ENCODE measurements at regions not wholly inside any gene's neighbourhood (a gene's known extent, or its start where the extent isn't known, plus 50 kb on each side); places are given as distances from the start of the nearest gene placed in this dataset.

DNA sequence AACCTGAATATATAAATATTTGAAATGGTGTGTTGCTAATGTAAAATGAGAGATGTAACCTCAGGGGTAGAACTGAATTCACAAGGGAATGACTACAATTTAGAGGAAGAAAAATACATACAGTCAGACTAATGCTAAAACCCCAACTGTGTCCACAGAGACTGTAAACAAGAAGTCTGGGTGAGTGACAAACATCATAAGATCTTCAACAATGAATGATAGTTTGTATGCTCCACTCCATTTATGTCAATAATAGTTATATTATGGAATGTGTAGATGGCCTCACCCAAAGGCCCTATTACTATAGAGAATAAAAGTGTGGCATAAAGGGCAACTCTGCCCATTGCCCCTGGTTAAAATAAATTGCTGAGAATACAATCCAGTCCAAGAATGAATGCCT is 102.9 kb downstream of the CETN3 start:
- Histone ChIP-seq H3K36me3 (no peaks in the 10 kb centered on the region), H3K4me1 (no peaks in the 10 kb centered on the region), H3K4me3 (no peak overlapping the region), H3K27ac (no peak overlapping the region), H3K9me3 (no peaks in the 10 kb centered on the region), H3K27me3 (no peaks in the 10 kb centered on the region)
- intact Hi-C loops (cut with DNase I; ENCODE audit: low total_unique reads): no loop called here
- DNase-seq: no peak
- in situ Hi-C loops (cut with MboI; ENCODE audit: low pct_ligation_motif_present in 1 of 4, low pct_unique_long_range_greater_than_20kb in 1 of 4, low sequenced_read_pairs in 3 of 4): no loop called here
- TF ChIP-seq, protein P1, sequence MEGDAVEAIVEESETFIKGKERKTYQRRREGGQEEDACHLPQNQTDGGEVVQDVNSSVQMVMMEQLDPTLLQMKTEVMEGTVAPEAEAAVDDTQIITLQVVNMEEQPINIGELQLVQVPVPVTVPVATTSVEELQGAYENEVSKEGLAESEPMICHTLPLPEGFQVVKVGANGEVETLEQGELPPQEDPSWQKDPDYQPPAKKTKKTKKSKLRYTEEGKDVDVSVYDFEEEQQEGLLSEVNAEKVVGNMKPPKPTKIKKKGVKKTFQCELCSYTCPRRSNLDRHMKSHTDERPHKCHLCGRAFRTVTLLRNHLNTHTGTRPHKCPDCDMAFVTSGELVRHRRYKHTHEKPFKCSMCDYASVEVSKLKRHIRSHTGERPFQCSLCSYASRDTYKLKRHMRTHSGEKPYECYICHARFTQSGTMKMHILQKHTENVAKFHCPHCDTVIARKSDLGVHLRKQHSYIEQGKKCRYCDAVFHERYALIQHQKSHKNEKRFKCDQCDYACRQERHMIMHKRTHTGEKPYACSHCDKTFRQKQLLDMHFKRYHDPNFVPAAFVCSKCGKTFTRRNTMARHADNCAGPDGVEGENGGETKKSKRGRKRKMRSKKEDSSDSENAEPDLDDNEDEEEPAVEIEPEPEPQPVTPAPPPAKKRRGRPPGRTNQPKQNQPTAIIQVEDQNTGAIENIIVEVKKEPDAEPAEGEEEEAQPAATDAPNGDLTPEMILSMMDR (IDR thresholded peaks at IDR 0.05): no peak
- TF ChIP-seq EP300 (IDR thresholded peaks at IDR 0.05; ENCODE audit: low read depth) (no peak), POLR2A (IDR thresholded peaks at IDR 0.05) (no peak), POLR2AphosphoS5 (IDR thresholded peaks at IDR 0.05) (no peak)

DNA sequence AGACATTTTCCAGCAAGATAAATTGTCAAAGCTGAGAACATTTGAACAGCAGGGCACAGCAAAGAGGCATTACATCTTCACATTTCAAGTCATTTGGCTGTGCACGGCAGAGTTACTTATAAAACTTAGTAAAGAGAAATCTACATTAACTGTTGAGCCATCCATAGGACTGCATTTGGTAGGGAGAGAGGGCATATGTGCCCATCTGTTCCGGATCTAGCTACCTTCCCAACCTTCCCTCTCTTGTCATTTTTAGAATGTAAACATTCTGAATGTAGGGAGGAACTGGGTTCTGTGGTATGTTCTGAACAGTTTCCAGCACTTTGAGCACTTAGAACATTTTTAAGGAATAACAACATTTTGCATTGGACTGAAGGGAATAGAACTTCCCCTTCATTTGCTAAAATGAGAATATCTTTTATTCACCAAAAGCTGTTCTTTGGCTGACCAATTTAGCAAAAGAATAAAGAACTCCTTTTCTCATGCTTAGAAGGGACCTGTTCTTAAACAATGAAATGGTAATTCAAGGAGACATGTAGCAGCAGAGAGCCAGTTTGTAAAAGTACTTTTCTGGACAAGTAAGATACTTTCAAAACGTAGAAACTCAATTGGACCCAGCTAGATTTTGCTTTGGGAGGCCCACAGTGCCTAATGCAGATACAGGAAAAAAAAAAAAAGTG is 104.4 kb downstream of the CETN3 start:
- intact Hi-C loops (cut with DNase I; ENCODE audit: low total_unique reads) (no loop called here), in situ Hi-C loops (cut with MboI; ENCODE audit: low pct_ligation_motif_present in 1 of 4, low pct_unique_long_range_greater_than_20kb in 1 of 4, low sequenced_read_pairs in 3 of 4) (no loop called here)
- no peaks in the 10 kb centered on the region for H3K36me3 ChIP-seq
- no peak overlapping the region for H3K4me3 ChIP-seq
- 51 to 56% methylated on average over 1 to 3 of the region's 3 CpGs for WGBS, 2 donors (ENCODE audit: low coverage in 1 of 2)
- no peaks in the 10 kb centered on the region for H3K4me1 ChIP-seq
- no peaks in the 10 kb centered on the region for H3K9me3 ChIP-seq
- DNase-seq: no peak
- no peaks in the 10 kb centered on the region for H3K27me3 ChIP-seq
- TF ChIP-seq POLR2AphosphoS5 (IDR thresholded peaks at IDR 0.05): no peak
- TF ChIP-seq, protein P1 (IDR thresholded peaks at IDR 0.05): no peak
- no peak for TF ChIP-seq EP300 (IDR thresholded peaks at IDR 0.05; ENCODE audit: low read depth)
- TF ChIP-seq POLR2A (IDR thresholded peaks at IDR 0.05): no peak
- H3K27ac ChIP-seq: no peak overlapping the region

DNA sequence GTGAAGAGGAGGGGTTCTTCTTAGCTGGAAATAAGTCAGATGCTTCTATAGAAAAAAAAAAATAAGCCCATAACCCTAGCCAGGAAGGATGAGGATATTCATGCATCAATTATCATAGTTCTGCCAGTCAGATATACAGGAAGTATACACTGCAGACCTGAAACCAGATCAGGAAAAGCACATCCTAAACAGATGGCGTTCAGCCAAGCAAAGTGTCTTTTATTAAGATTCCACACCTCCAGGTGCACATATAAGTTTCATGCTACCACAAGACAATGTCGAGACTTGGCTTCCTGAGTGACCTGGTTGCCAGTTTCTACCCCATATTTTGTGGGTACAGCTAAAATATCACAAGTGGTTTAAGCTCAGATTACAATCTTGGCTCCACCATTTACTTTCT is 108.3 kb downstream of the CETN3 start:
- Histone ChIP-seq H3K9me3 (no peaks in the 10 kb centered on the region), H3K4me3 (no peak overlapping the region), H3K27me3 (no peaks in the 10 kb centered on the region), H3K4me1 (no peaks in the 10 kb centered on the region), H3K36me3 (no peaks in the 10 kb centered on the region), H3K27ac (no peak overlapping the region)
- DNase-seq: no peak
- in situ Hi-C loops (cut with MboI; ENCODE audit: low pct_ligation_motif_present in 1 of 4, low pct_unique_long_range_greater_than_20kb in 1 of 4, low sequenced_read_pairs in 3 of 4): no loop called here
- 85% methylated on average over 2 of the region's 2 CpGs; no CpG with 5 or more reads in 1 of the 2 donors for WGBS, 2 donors (ENCODE audit: low coverage in 1 of 2)
- TF ChIP-seq, protein P1 (IDR thresholded peaks at IDR 0.05): no peak
- no peak for TF ChIP-seq POLR2AphosphoS5 (IDR thresholded peaks at IDR 0.05)
- intact Hi-C loops (cut with DNase I; ENCODE audit: low total_unique reads): no loop called here

DNA sequence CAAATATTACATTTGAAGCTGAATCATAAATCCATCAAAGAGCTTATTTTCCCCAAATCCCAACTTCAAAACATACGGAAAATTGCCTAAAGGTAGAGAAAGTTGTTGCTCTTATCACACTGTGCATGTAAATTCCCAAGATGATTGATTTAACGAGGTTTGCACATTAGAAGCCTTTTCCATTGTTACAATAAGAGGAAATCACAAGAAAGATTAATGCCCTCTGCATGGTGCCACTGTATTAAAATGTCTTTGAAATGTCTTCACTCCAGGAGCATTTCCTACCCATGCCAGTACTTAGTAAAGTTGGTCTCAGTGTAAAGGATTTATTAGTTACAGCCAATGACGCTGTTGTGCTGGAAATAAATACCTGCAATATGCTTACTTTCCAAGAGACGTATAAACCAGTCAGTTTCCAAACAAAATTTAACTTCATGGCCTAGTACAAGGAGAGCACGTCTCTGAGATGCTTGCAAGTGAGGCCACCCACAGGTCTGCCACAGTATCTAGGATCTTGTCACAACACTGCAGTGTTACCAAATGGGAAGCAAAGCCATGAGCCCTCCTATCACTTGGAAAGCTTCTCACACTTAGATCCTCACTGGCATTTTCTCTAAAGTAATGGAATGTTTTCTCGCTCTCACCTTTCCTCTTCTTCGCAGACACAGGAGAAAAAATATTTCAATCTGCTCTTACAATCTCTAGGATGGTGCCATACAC is 112.4 kb downstream of the CETN3 start:
- in situ Hi-C loops (cut with MboI; ENCODE audit: low pct_ligation_motif_present in 1 of 4, low pct_unique_long_range_greater_than_20kb in 1 of 4, low sequenced_read_pairs in 3 of 4): no loop called here
- no peak overlapping the region for H3K27ac ChIP-seq
- intact Hi-C loops (cut with DNase I; ENCODE audit: low total_unique reads): no loop called here

More for the DNA sequence above, 112.4 kb downstream of the CETN3 start:
- TF ChIP-seq, protein P1 (IDR thresholded peaks at IDR 0.05): no peak
- TF ChIP-seq POLR2AphosphoS5 (IDR thresholded peaks at IDR 0.05): no peak
- TF ChIP-seq EP300 (IDR thresholded peaks at IDR 0.05; ENCODE audit: low read depth): no peak
- TF ChIP-seq POLR2A (IDR thresholded peaks at IDR 0.05): no peak
- DNase-seq: no peak
- Histone ChIP-seq H3K4me1 (no peaks in the 10 kb centered on the region), H3K36me3 (no peaks in the 10 kb centered on the region), H3K27me3 (no peaks in the 10 kb centered on the region), H3K4me3 (no peak overlapping the region), H3K9me3 (no peaks in the 10 kb centered on the region)
- WGBS, 2 donors (ENCODE audit: low coverage in 1 of 2): 59 to 77% methylated on average over 2 to 7 of the region's 7 CpGs
